CD14-positive monocyte (primary cell): ENCODE measurements at regions not wholly inside any gene's neighbourhood (a gene's known extent, or its start where the extent isn't known, plus 50 kb on each side); places are given as distances from the start of the nearest gene placed in this dataset.

Experiments used
- DNase-seq, 3 donors: peaks; one replicate each; pipeline ENCODE4 v3.0.0-alpha.2; 2011 to 2022
- H2AFZ ChIP-seq: 2 replicates; pipeline ENCODE4 v1.6.0; 2012; ENCODE audit warnings: mild to moderate bottlenecking, low read depth, low read length, inconsistent platforms; ENCODE audit not compliant: insufficient read depth, poor library complexity, severe bottlenecking
- H3K27ac ChIP-seq, 2 donors: 1 replicate in 1 of 2; 2 replicates in 1 of 2; pipeline ENCODE4 v1.5.1; 2012 to 2013; ENCODE audit warnings: low read length in 2 of 2, control low read depth in 1 of 2, inconsistent platforms in 1 of 2, low read depth in 1 of 2, mild to moderate bottlenecking in 1 of 2
- H3K27me3 ChIP-seq, 2 donors: one replicate each; pipeline versions ENCODE4 v1.6.0 to v1.6.1; 2011 to 2013; ENCODE audit warnings: low read length in 2 of 2; ENCODE audit not compliant: control insufficient read depth in 2 of 2, insufficient read depth in 2 of 2
- H3K36me3 ChIP-seq, 2 donors: replicated peaks in 1 of 2; 1 replicate in 1 of 2; 2 replicates in 1 of 2; pipeline versions ENCODE4 v1.5.1 to v1.6.1; 2012 to 2013; ENCODE audit warnings: low read length in 2 of 2, control low read depth in 1 of 2, inconsistent platforms in 1 of 2, mild to moderate bottlenecking in 1 of 2; ENCODE audit not compliant: insufficient read depth in 2 of 2, control insufficient read depth in 1 of 2
- H3K4me1 ChIP-seq, 2 donors: 1 replicate in 1 of 2; 2 replicates in 1 of 2; pipeline versions ENCODE4 v1.5.1 to v1.6.1; 2012 to 2013; ENCODE audit warnings: low read length in 2 of 2, control low read depth in 1 of 2, inconsistent platforms in 1 of 2, mild to moderate bottlenecking in 1 of 2, moderate library complexity in 1 of 2; ENCODE audit not compliant: insufficient read depth in 2 of 2, control insufficient read depth in 1 of 2
- H3K4me2 ChIP-seq: replicated peaks from 2 replicates; pipeline ENCODE3; 2012; ENCODE audit warnings: low read length, moderate library complexity, mild to moderate bottlenecking; ENCODE audit not compliant: poor library complexity, severe bottlenecking; ENCODE audit errors: extremely low read depth
- H3K4me3 ChIP-seq, 3 experiments: fragments of 200-600 bp in 1 of 3; sonication (generic) in 1 of 3; replicated peaks in 1 of 3; 1 replicate in 2 of 3; 2 replicates in 1 of 3; pipeline ENCODE4 v1.5.1; 2011 to 2013; ENCODE audit warnings: low read length in 3 of 3, mild to moderate bottlenecking in 3 of 3, control low read depth in 2 of 3, low read depth in 2 of 3, inconsistent platforms in 1 of 3, moderate library complexity in 1 of 3
- H3K79me2 ChIP-seq: 2 replicates; pipeline ENCODE4 v1.6.0; 2012; ENCODE audit warnings: mild to moderate bottlenecking, control low read depth, inconsistent platforms, low read length, moderate library complexity; ENCODE audit not compliant: insufficient read depth
- H3K9ac ChIP-seq: 2 replicates; pipeline ENCODE4 v1.6.0; 2017; ENCODE audit warnings: low read length, mild to moderate bottlenecking; ENCODE audit not compliant: insufficient read depth, poor library complexity, severe bottlenecking
- H3K9me3 ChIP-seq, 2 donors: replicated peaks in 1 of 2; 1 replicate in 1 of 2; 2 replicates in 1 of 2; pipeline versions ENCODE4 v1.5.1 to v1.6.1; 2012 to 2013; ENCODE audit warnings: low read length in 2 of 2, control low read depth in 1 of 2; ENCODE audit not compliant: control insufficient read depth in 1 of 2, insufficient read depth in 1 of 2
- H4K20me1 ChIP-seq: 2 replicates; pipeline ENCODE4 v1.6.0; 2012; ENCODE audit warnings: mild to moderate bottlenecking, low read length, control low read depth, moderate library complexity; ENCODE audit not compliant: insufficient read depth
- H3K27ac Mint-ChIP-seq, 7 donors: one replicate each; pipeline ENCODE4 v1.8.0; 2020; ENCODE audit warnings: mild to moderate bottlenecking in 7 of 7, mixed read lengths in 7 of 7, moderate library complexity in 6 of 7, inconsistent platforms in 2 of 7
- H3K27me3 Mint-ChIP-seq, 3 donors: one replicate each; pipeline ENCODE4 v1.8.0; 2021 to 2022; ENCODE audit warnings: low read depth in 3 of 3, mild to moderate bottlenecking in 3 of 3, mixed read lengths in 3 of 3, moderate library complexity in 3 of 3, inconsistent platforms in 1 of 3
- H3K36me3 Mint-ChIP-seq, 2 donors: one replicate each; pipeline ENCODE4 v1.8.0; 2020; ENCODE audit warnings: mixed read lengths in 2 of 2, inconsistent platforms in 1 of 2, mild to moderate bottlenecking in 1 of 2
- H3K4me1 Mint-ChIP-seq: one replicate; pipeline ENCODE4 v1.8.0; 2020; ENCODE audit warnings: mild to moderate bottlenecking, mixed read lengths
- H3K4me3 Mint-ChIP-seq, 2 donors: one replicate each; pipeline ENCODE4 v1.8.0; 2020; ENCODE audit warnings: mild to moderate bottlenecking in 2 of 2, mixed read lengths in 2 of 2, moderate library complexity in 1 of 2
- H3K9me3 Mint-ChIP-seq, 7 donors: one replicate each; pipeline ENCODE4 v1.8.0; 2020 to 2022; ENCODE audit warnings: mixed read lengths in 7 of 7, mild to moderate bottlenecking in 6 of 7, moderate library complexity in 6 of 7, inconsistent platforms in 2 of 7
- WGBS: methylation state at CpG from one replicate; pipeline ENCODE4 v1.1.5; 2013; ENCODE audit warnings: missing lambda C conversion rate; ENCODE audit not compliant: insufficient coverage; 5-methylcytosine and 5-hydroxymethylcytosine counted together
- intact Hi-C, 2 donors: fragments of 100-400 bp; cut with micrococcal nuclease; formaldehyde crosslinking; loops; one replicate each; pipeline versions ENCODE4 v1.15.0 to v1.15.1; 2023
- TF ChIP-seq, protein P1 (sequence below): fragments of 200-600 bp; IDR thresholded peaks from one replicate; pipeline ENCODE4 v1.8.0; 2022; ENCODE audit warnings: antibody characterized with exemption, mild to moderate bottlenecking

DNA sequence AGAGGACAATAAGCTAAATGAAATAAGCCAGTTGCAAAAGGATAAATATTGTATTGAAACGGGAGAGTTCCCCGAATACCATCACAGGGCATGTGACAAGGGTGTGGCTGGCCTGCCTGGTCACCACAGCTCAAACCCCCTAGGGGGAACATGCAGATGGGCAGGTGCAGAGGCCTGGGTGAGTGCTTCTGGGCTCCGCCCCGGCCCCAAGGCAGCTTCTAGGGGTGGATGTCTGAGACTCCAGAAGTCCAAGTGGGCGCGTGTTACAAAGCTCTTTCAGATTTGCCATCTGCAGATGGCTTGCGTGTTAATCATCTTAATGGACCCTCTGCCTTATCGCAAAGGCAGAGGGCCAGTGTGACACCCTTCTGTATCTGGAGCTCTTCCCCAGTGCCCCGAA is 559.2 kb upstream of the IMPG1 start:
- intact Hi-C loops = no loop called here
- no peaks in the 10 kb centered on the region for H3K4me1 ChIP-seq

DNA sequence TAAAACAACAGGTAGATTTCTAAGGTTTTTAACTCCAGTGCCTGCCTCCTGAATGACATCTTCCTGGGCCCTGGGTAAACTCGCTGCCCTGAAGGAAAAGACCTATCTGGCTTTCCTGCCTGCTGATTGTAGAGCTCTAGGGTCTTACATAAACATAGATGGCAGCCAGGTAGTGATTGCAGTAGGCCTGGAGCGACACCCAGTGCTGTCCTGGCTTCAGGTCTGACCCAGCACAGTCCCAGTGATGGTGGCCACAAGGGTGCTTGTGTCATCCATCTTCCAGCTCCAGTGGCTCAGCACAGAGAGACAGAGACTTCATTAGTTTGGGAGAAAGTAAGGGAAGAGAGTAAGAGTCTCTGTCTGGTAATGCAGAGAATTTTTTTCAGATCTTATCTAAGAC is 542.9 kb upstream of the IMPG1 start:
- Histone ChIP-seq H3K4me3 (no peak overlapping the region), H2AFZ (no peak overlapping the region), H3K27ac (no peak overlapping the region), H3K79me2 (no peaks in the 10 kb centered on the region), H3K9ac (no peak overlapping the region), H3K4me1 (no peaks in the 10 kb centered on the region), H4K20me1 (no peaks in the 10 kb centered on the region), H3K36me3 (no peaks in the 10 kb centered on the region), H3K9me3 (peaks cover 0 to 3% of the 10 kb centered on the region in 2 donors), H3K4me2 (no peak overlapping the region), H3K27me3 (no peaks in the 10 kb centered on the region)
- no peak for DNase-seq
- TF ChIP-seq, protein P1, sequence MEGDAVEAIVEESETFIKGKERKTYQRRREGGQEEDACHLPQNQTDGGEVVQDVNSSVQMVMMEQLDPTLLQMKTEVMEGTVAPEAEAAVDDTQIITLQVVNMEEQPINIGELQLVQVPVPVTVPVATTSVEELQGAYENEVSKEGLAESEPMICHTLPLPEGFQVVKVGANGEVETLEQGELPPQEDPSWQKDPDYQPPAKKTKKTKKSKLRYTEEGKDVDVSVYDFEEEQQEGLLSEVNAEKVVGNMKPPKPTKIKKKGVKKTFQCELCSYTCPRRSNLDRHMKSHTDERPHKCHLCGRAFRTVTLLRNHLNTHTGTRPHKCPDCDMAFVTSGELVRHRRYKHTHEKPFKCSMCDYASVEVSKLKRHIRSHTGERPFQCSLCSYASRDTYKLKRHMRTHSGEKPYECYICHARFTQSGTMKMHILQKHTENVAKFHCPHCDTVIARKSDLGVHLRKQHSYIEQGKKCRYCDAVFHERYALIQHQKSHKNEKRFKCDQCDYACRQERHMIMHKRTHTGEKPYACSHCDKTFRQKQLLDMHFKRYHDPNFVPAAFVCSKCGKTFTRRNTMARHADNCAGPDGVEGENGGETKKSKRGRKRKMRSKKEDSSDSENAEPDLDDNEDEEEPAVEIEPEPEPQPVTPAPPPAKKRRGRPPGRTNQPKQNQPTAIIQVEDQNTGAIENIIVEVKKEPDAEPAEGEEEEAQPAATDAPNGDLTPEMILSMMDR = no peak
- Mint-ChIP-seq H3K27me3 (no peaks in the 10 kb centered on the region), H3K27ac (no peak overlapping the region), H3K9me3 (peaks cover 0 to 5% (median 0%) of the 10 kb centered on the region in 7 donors), H3K36me3 (no peaks in the 10 kb centered on the region), H3K4me3 (no peak overlapping the region), H3K4me1 (no peaks in the 10 kb centered on the region)
- WGBS = 64% methylated on average over 2 of the region's 2 CpGs
- intact Hi-C loops = no loop called here

More for the DNA sequence above, 559.2 kb upstream of the IMPG1 start:
- no peak for DNase-seq
- Mint-ChIP-seq H3K27ac (no peak overlapping the region), H3K9me3 (peaks cover 9 to 24% (median 14%) of the 10 kb centered on the region in 7 donors), H3K4me3 (peak overlapping the region in 1 of 2 donors; percentile 10), H3K36me3 (no peaks in the 10 kb centered on the region), H3K27me3 (no peaks in the 10 kb centered on the region), H3K4me1 (no peaks in the 10 kb centered on the region)
- Histone ChIP-seq H2AFZ (no peak overlapping the region), H3K27me3 (no peaks in the 10 kb centered on the region), H3K4me3 (no peak overlapping the region), H3K9me3 (peaks cover 25 to 31% of the 10 kb centered on the region in 2 donors), H3K79me2 (no peaks in the 10 kb centered on the region), H3K27ac (no peak overlapping the region), H3K36me3 (no peaks in the 10 kb centered on the region), H4K20me1 (no peaks in the 10 kb centered on the region), H3K9ac (no peak overlapping the region), H3K4me2 (no peak overlapping the region)
- TF ChIP-seq, protein P1 = no peak
- 96% methylated on average over 5 of the region's 9 CpGs for WGBS
